Uterus (tissue), 3 donors: ENCODE measurements at regions not wholly inside any gene's neighbourhood (a gene's known extent, or its start where the extent isn't known, plus 50 kb on each side); places are given as distances from the start of the nearest gene placed in this dataset.

Experiments used
- DNase-seq, 2 donors: peaks; one replicate each; pipeline ENCODE4 v3.0.0-alpha.2; 2019 to 2020
- H3K27ac ChIP-seq, 2 donors: fragments of 200-600 bp; sonication (generic); 1 replicate in 1 of 2; 2 replicates in 1 of 2; pipeline ENCODE4 v1.5.1; 2016 to 2018
- H3K27me3 ChIP-seq, 2 donors: fragments of 200-600 bp; sonication (generic); one replicate each; pipeline ENCODE4 v1.5.1; 2018 to 2019; ENCODE audit warnings: control low read depth in 1 of 2
- H3K36me3 ChIP-seq, 2 donors: fragments of 200-600 bp; sonication (generic); one replicate each; pipeline ENCODE4 v1.5.1; 2019; ENCODE audit warnings: control low read depth in 1 of 2
- H3K4me1 ChIP-seq, 2 donors: fragments of 200-600 bp; sonication (generic); one replicate each; pipeline ENCODE4 v1.5.1; 2018 to 2019; ENCODE audit warnings: control low read depth in 1 of 2
- H3K4me3 ChIP-seq, 2 donors: fragments of 200-600 bp; sonication (generic); 1 replicate in 1 of 2; 2 replicates in 1 of 2; pipeline ENCODE4 v1.5.1; 2018 to 2019; ENCODE audit warnings: mild to moderate bottlenecking in 1 of 2
- H3K9me3 ChIP-seq, 2 donors: fragments of 200-600 bp; sonication (generic); one replicate each; pipeline ENCODE4 v1.5.1; 2019; ENCODE audit warnings: control low read depth in 1 of 2
- POLR2A ChIP-seq, 2 donors: fragments of 450-650 bp; IDR thresholded peaks; one replicate each; pipeline ENCODE4 v1.6.1; 2016; ENCODE audit warnings: antibody characterized with exemption in 2 of 2, mild to moderate bottlenecking in 1 of 2, moderate library complexity in 1 of 2
- intact Hi-C: fragments of 100-400 bp; cut with DNase I; formaldehyde crosslinking; loops from one replicate; pipeline ENCODE4 v1.15.1; 2023; ENCODE audit warnings: low total_unique reads
- TF ChIP-seq, protein P1 (sequence below), 4 experiments: fragments of 200-600 bp in 2 of 4; fragments of 450-650 bp in 2 of 4; sonication (generic) in 2 of 4; IDR thresholded peaks; one replicate each; pipeline ENCODE4 v1.5.1; 2016 to 2019; ENCODE audit warnings: antibody characterized with exemption in 4 of 4, mild to moderate bottlenecking in 2 of 4, moderate library complexity in 1 of 4
- donor health status: DM: yes; HTN: yes; CAD: no.

DNA sequence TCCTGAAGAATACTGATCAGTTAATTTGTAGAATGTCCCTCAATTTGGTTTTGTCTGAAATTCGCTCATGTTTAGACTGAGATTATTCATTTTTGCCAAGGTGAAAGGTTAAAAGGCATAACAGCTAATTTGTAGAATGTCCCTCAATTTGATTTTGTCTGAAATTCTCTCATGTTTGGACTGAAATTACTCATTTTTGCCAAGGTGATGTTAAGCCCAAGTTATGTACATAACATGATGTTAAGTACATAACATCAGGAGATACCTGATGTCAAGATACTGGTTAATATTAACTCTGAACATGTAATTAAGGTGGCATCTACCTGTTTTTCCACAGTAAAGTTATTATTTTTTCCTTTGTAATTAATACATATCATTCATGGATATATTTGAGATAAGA lies 243.4 kb upstream of the PMFBP1 start:
- no peak overlapping the region for H3K27ac ChIP-seq
- no peak for DNase-seq
- intact Hi-C loops = no loop called here
- H3K36me3 ChIP-seq = no peaks in the 10 kb centered on the region
- no peaks in the 10 kb centered on the region for H3K9me3 ChIP-seq
- TF ChIP-seq, protein P1, sequence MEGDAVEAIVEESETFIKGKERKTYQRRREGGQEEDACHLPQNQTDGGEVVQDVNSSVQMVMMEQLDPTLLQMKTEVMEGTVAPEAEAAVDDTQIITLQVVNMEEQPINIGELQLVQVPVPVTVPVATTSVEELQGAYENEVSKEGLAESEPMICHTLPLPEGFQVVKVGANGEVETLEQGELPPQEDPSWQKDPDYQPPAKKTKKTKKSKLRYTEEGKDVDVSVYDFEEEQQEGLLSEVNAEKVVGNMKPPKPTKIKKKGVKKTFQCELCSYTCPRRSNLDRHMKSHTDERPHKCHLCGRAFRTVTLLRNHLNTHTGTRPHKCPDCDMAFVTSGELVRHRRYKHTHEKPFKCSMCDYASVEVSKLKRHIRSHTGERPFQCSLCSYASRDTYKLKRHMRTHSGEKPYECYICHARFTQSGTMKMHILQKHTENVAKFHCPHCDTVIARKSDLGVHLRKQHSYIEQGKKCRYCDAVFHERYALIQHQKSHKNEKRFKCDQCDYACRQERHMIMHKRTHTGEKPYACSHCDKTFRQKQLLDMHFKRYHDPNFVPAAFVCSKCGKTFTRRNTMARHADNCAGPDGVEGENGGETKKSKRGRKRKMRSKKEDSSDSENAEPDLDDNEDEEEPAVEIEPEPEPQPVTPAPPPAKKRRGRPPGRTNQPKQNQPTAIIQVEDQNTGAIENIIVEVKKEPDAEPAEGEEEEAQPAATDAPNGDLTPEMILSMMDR (IDR thresholded peaks at IDR 0.05) = no peak
- TF ChIP-seq POLR2A (IDR thresholded peaks at IDR 0.05) = no peak
- H3K27me3 ChIP-seq = no peaks in the 10 kb centered on the region
- no peaks in the 10 kb centered on the region for H3K4me1 ChIP-seq
- no peak overlapping the region for H3K4me3 ChIP-seq

DNA sequence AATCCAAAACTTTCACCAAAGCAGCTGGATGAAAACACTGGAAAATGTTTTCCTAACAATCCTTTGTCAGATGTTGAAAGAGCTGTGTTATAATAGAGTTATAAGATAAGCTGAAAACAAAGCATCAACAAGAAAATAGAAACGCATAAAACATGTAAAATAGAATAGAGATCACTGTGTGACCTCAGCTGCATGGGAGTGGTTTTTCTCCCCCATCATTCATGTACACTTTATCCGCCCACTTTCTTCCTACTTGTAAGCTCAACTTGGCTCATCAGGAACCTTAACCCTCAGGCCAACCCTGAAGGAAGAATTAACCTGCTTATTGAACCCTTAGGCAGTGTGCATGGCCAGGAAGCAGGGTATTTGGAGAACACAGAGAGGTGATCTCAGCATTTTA lies 238.5 kb upstream of the PMFBP1 start:
- Histone ChIP-seq H3K27me3 (no peaks in the 10 kb centered on the region), H3K36me3 (no peaks in the 10 kb centered on the region), H3K9me3 (no peaks in the 10 kb centered on the region), H3K27ac (no peak overlapping the region), H3K4me3 (no peak overlapping the region), H3K4me1 (no peaks in the 10 kb centered on the region)
- intact Hi-C loops = no loop called here
- no peak for DNase-seq
- no peak for TF ChIP-seq POLR2A (IDR thresholded peaks at IDR 0.05)
- TF ChIP-seq, protein P1 (IDR thresholded peaks at IDR 0.05) = no peak

DNA sequence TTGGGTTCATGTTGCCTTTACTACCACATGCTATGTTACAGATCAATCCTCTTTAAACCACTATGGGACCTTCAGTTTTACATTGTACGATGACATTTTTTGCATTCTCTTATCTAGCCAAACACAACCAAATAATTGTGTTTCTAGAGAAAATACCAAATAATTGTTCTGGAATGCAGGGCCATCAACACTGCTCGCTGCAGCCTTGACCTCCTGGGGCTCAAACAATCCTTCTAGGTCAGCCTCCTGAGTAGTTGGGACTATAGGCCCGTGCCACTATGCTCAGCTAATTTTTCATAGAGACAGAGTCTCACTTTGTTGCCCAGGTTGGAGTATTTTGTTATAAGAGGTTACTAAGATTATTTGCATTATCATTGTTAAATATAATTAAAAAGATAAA lies 237.5 kb upstream of the PMFBP1 start:
- no peaks in the 10 kb centered on the region for H3K9me3 ChIP-seq
- H3K4me3 ChIP-seq = no peak overlapping the region
- no peak overlapping the region for H3K27ac ChIP-seq
- TF ChIP-seq POLR2A (IDR thresholded peaks at IDR 0.05) = no peak
- TF ChIP-seq, protein P1 (IDR thresholded peaks at IDR 0.05) = no peak
- DNase-seq = no peak
- no peaks in the 10 kb centered on the region for H3K36me3 ChIP-seq
- no peaks in the 10 kb centered on the region for H3K27me3 ChIP-seq
- intact Hi-C loops = no loop called here
- no peaks in the 10 kb centered on the region for H3K4me1 ChIP-seq

DNA sequence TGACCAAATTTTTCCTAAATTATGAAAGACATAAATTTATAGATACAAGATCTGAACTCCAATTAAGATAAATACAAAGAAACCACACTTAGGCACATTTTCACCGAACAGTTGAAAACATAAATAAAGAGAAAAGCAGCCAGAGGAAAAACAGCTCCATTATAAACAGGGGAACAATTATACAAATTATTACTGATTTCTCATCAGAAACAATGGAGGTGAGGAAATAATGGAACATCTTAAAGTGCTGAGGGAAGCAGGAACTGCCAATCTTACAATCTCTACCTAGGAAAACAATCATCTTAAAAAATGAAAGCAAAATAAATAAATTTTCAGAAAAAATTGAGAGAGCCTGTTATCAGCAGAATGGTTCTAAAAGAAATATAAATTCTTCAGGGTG lies 234.4 kb upstream of the PMFBP1 start:
- H3K36me3 ChIP-seq = no peaks in the 10 kb centered on the region
- no peaks in the 10 kb centered on the region for H3K9me3 ChIP-seq
- intact Hi-C loops = no loop called here
- TF ChIP-seq POLR2A (IDR thresholded peaks at IDR 0.05) = no peak
- TF ChIP-seq, protein P1 (IDR thresholded peaks at IDR 0.05) = no peak
- no peak overlapping the region for H3K4me3 ChIP-seq
- H3K27ac ChIP-seq = no peak overlapping the region
- H3K4me1 ChIP-seq = no peaks in the 10 kb centered on the region
- H3K27me3 ChIP-seq = no peaks in the 10 kb centered on the region
- no peak for DNase-seq

DNA sequence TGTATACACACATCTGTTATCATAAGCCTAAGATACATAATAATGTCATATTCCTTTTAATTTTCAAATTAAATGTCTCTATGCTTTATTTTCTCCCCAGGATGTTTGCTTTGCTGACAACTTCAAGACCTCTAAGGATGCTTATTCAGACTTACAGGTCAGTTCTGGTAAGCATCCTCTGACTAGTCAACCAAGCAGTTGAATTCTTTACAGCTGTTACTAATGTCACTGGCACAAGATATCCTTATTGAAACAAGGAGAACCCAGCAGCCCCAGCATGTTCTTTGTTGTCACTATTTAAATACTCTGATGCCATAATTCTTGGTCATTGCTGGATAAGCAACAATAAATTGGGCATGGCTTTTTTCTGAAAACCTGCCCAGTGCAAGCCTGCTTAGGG lies 232.3 kb upstream of the PMFBP1 start:
- no peaks in the 10 kb centered on the region for H3K27me3 ChIP-seq
- DNase-seq = no peak
- no peaks in the 10 kb centered on the region for H3K9me3 ChIP-seq
- TF ChIP-seq, protein P1 (IDR thresholded peaks at IDR 0.05) = no peak
- TF ChIP-seq POLR2A (IDR thresholded peaks at IDR 0.05) = no peak
- intact Hi-C loops = no loop called here
- H3K27ac ChIP-seq = no peak overlapping the region
- no peaks in the 10 kb centered on the region for H3K4me1 ChIP-seq
- H3K4me3 ChIP-seq = no peak overlapping the region
- H3K36me3 ChIP-seq = no peaks in the 10 kb centered on the region
